Choroid plexus epithelial cell (primary cell): ENCODE measurements at regions not wholly inside any gene's neighbourhood (a gene's known extent, or its start where the extent isn't known, plus 50 kb on each side); places are given as distances from the start of the nearest gene placed in this dataset.

Experiments
- DNase-seq: peaks from one replicate; pipeline ENCODE4 v3.0.0-alpha.2; 2010; ENCODE audit warnings: low read depth
- H3K4me3 ChIP-seq: 2 replicates; pipeline ENCODE4 v1.5.1; 2011; ENCODE audit warnings: low read depth, mild to moderate bottlenecking, control low read depth, low read length, moderate library complexity
- CTCF ChIP-seq: conservative IDR thresholded peaks from 2 replicates; pipeline ENCODE4 v1.5.1; 2011; ENCODE audit warnings: low read depth, mild to moderate bottlenecking, control low read depth, inconsistent platforms, low read length, moderate library complexity

- no peak for DNase-seq
- TF ChIP-seq CTCF = no peak
- no peak overlapping the region for H3K4me3 ChIP-seq
These were observed 227.1 kb upstream of the DEFB112 start for GRCh38 chr6:50276771-50277261.

- DNase-seq = no peak
- H3K4me3 ChIP-seq = no peak overlapping the region
- TF ChIP-seq CTCF = no peak
These were observed 228.0 kb upstream of the DEFB112 start for GRCh38 chr6:50277774-50278173.

GRCh38 chr6:50278663-50279062 lies 228.9 kb upstream of the DEFB112 start:
- TF ChIP-seq CTCF = no peak
- no peak for DNase-seq
- H3K4me3 ChIP-seq = no peak overlapping the region

GRCh38 chr6:50285735-50286134 lies 236.0 kb upstream of the DEFB112 start:
- no peak for DNase-seq
- H3K4me3 ChIP-seq = no peak overlapping the region
- no peak for TF ChIP-seq CTCF

- H3K4me3 ChIP-seq = no peak overlapping the region
- no peak for TF ChIP-seq CTCF
- DNase-seq = no peak
These were observed 238.5 kb upstream of the DEFB112 start for GRCh38 chr6:50288241-50288640.

- TF ChIP-seq CTCF = no peak
- H3K4me3 ChIP-seq = no peak overlapping the region
- DNase-seq = no peak
These were observed 239.2 kb upstream of the DEFB112 start for GRCh38 chr6:50288881-50289280.

GRCh38 chr6:50289366-50289765 lies 239.6 kb upstream of the DEFB112 start:
- no peak overlapping the region for H3K4me3 ChIP-seq
- no peak for TF ChIP-seq CTCF
- no peak for DNase-seq
